ENCODE measurements at regions not wholly inside any gene's neighbourhood (a gene's known extent, or its start where the extent isn't known, plus 50 kb on each side); places are given as distances from the start of the nearest gene placed in this dataset.

- no peaks in the 10 kb centered on the region for H3K9me3 ChIP-seq
- TF ChIP-seq EP300 (IDR thresholded peaks at IDR 0.05), result no peak
- no peak for TF ChIP-seq POLR2A (IDR thresholded peaks at IDR 0.05)
- TF ChIP-seq, protein P1, sequence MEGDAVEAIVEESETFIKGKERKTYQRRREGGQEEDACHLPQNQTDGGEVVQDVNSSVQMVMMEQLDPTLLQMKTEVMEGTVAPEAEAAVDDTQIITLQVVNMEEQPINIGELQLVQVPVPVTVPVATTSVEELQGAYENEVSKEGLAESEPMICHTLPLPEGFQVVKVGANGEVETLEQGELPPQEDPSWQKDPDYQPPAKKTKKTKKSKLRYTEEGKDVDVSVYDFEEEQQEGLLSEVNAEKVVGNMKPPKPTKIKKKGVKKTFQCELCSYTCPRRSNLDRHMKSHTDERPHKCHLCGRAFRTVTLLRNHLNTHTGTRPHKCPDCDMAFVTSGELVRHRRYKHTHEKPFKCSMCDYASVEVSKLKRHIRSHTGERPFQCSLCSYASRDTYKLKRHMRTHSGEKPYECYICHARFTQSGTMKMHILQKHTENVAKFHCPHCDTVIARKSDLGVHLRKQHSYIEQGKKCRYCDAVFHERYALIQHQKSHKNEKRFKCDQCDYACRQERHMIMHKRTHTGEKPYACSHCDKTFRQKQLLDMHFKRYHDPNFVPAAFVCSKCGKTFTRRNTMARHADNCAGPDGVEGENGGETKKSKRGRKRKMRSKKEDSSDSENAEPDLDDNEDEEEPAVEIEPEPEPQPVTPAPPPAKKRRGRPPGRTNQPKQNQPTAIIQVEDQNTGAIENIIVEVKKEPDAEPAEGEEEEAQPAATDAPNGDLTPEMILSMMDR (IDR thresholded peaks at IDR 0.05), result no peak
- no peaks in the 10 kb centered on the region for H3K4me1 ChIP-seq
- H3K36me3 ChIP-seq, result no peaks in the 10 kb centered on the region
- H3K27ac ChIP-seq, result no peak overlapping the region
- no peaks in the 10 kb centered on the region for H3K27me3 ChIP-seq
- WGBS, result 44% methylated on average over 2 of the region's 2 CpGs
- no peak for DNase-seq (ENCODE audit: low spot score in 2 of 2)
- no peak overlapping the region for H3K4me3 ChIP-seq
Observed at GRCh38 chr1:63261736-63262458, 60.5 kb upstream of the FOXD3 start.

DNA sequence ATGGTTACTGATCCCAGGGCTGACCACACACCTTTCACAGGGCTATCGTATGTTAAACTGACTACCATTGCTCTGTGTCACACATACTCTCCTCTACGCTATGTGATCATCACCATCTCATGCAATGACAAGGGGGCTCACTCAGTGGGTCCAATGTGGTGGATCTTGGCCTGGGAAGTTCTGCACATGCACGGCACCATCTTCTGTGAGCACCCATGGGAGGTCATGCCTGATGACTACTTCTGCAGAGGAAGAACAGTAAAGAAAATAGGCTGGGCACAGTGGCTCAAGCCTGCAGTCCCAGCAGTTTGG lies 60.0 kb upstream of the FOXD3 start:
- TF ChIP-seq EP300 (IDR thresholded peaks at IDR 0.05) (no peak), POLR2A (IDR thresholded peaks at IDR 0.05) (no peak), POLR2AphosphoS5 (IDR thresholded peaks at IDR 0.05) (no peak)
- TF ChIP-seq, protein P1 (IDR thresholded peaks at IDR 0.05), result no peak
- no peak overlapping the region for H3K27ac ChIP-seq
- no peaks in the 10 kb centered on the region for H3K9me3 ChIP-seq
- peaks cover 2% of the 10 kb centered on the region for H3K27me3 ChIP-seq
- no peaks in the 10 kb centered on the region for H3K36me3 ChIP-seq
- no peak for DNase-seq (ENCODE audit: low spot score in 2 of 2)
- 100% methylated on average over 2 of the region's 3 CpGs for WGBS
- no peak overlapping the region for H3K4me3 ChIP-seq
- H3K4me1 ChIP-seq, result no peaks in the 10 kb centered on the region

- Histone ChIP-seq H3K27me3 (peaks cover 6% of the 10 kb centered on the region), H3K36me3 (no peaks in the 10 kb centered on the region), H3K4me1 (no peaks in the 10 kb centered on the region), H3K9me3 (no peaks in the 10 kb centered on the region), H3K27ac (no peak overlapping the region), H3K4me3 (no peak overlapping the region)
- DNase-seq (ENCODE audit: low spot score in 2 of 2), result no peak
- TF ChIP-seq POLR2A (IDR thresholded peaks at IDR 0.05), result no peak
- no peak for TF ChIP-seq POLR2AphosphoS5 (IDR thresholded peaks at IDR 0.05)
- no peak for TF ChIP-seq EP300 (IDR thresholded peaks at IDR 0.05)
- TF ChIP-seq, protein P1 (IDR thresholded peaks at IDR 0.05), result no peak
- 62% methylated on average over 2 of the region's 2 CpGs for WGBS
Observed at GRCh38 chr1:63264161-63264560, 58.2 kb upstream of the FOXD3 start.

GRCh38 chr1:63266857-63267256 lies 55.5 kb upstream of the FOXD3 start:
- no peak overlapping the region for H3K27ac ChIP-seq
- no peak for DNase-seq (ENCODE audit: low spot score in 2 of 2)
- H3K4me3 ChIP-seq, result no peak overlapping the region
- 86% methylated on average over 3 of the region's 3 CpGs for WGBS
- peaks cover 19% of the 10 kb centered on the region for H3K27me3 ChIP-seq
- TF ChIP-seq, protein P1 (IDR thresholded peaks at IDR 0.05), result no peak
- no peak for TF ChIP-seq EP300 (IDR thresholded peaks at IDR 0.05)
- no peak for TF ChIP-seq POLR2AphosphoS5 (IDR thresholded peaks at IDR 0.05)
- TF ChIP-seq POLR2A (IDR thresholded peaks at IDR 0.05), result no peak
- H3K36me3 ChIP-seq, result no peaks in the 10 kb centered on the region
- no peaks in the 10 kb centered on the region for H3K4me1 ChIP-seq
- H3K9me3 ChIP-seq, result no peaks in the 10 kb centered on the region

DNA sequence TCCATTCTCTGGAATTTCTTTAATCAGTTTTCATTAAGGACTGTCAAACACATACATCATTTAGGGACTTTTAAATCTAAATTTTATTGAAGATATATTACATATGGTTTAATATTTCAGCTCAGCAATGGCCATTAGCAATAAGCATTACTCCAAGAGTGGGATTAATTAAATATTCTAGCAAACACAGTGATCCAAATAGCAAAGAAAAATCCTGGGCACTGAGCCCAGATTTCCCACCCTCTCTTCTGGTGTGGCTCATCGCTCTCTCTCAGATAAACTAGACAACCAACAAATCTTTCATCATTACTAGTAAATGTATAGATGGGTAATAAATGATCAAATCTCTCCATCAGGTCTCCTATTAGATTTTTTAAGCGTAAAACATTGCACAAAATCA lies 53.5 kb upstream of the FOXD3 start:
- Histone ChIP-seq H3K36me3 (no peaks in the 10 kb centered on the region), H3K4me3 (no peak overlapping the region), H3K27ac (no peak overlapping the region), H3K9me3 (no peaks in the 10 kb centered on the region), H3K27me3 (peaks cover 32% of the 10 kb centered on the region), H3K4me1 (no peaks in the 10 kb centered on the region)
- 63% methylated on average over 2 of the region's 2 CpGs for WGBS
- DNase-seq (ENCODE audit: low spot score in 2 of 2), result no peak
- TF ChIP-seq, protein P1 (IDR thresholded peaks at IDR 0.05), result no peak
- TF ChIP-seq POLR2AphosphoS5 (IDR thresholded peaks at IDR 0.05) (no peak), EP300 (IDR thresholded peaks at IDR 0.05) (no peak), POLR2A (IDR thresholded peaks at IDR 0.05) (no peak)

All from suprapubic skin (tissue), 4 donors.